ENCODE measurements at regions not wholly inside any gene's neighbourhood (a gene's known extent, or its start where the extent isn't known, plus 50 kb on each side); places are given as distances from the start of the nearest gene placed in this dataset.

DNA sequence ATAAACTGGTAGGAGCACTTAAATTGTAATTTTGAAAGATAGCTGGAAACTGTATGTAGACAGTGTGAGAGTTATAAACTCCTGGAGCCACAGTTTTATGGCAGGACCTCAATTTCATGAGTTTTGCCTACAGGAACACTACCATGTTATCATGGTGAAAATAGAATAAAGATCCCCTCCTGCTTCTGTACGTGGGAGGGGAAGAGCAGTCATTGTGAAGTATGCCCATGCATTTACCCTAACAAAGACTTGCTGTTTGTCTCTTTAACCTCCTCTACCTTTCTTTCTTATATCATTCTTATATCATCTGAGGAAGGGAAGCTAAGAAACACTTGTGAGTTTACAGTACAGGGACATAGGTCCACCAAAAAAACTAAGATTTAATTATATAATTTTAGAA is 327.0 kb downstream of the PCDH10 start:
- Histone ChIP-seq H3K27ac (no peak overlapping the region), H3K9ac (no peak overlapping the region)

DNA sequence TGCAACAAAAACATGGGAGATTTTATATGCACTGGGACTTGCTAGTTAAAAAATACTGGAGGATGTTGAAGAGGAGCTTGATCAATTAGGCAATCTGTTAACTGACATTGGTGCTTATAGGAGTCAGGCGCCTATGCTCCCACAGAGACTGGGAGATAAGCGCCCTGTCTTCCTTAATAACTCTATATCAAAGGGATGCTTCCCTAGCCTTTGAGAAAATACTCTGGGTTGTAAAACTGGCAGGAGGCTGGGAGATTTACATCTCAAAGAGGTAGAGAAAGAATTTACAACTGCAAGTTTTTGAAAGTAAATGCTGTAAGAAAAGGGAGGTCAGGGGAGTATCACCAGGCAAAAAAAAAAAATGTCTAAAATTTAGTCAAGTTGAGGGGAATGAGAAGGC is 325.4 kb downstream of the PCDH10 start:
- H3K9me3 ChIP-seq (ENCODE audit: control insufficient read depth, low read length), result no peaks in the 10 kb centered on the region
- TF ChIP-seq CTCF (IDR thresholded peaks at IDR 0.05), result no peak
- no peaks in the 10 kb centered on the region for H3K27me3 ChIP-seq (ENCODE audit: control insufficient read depth, insufficient read depth, low read length)
- H3K9ac ChIP-seq, result no peak overlapping the region
- H2AFZ ChIP-seq, result no peak overlapping the region
- H3K4me3 ChIP-seq (ENCODE audit: low read depth, low read length), result no peak overlapping the region
- no peaks in the 10 kb centered on the region for H3K4me1 ChIP-seq
- H3K79me2 ChIP-seq, result no peaks in the 10 kb centered on the region
- H3K36me3 ChIP-seq (ENCODE audit: control insufficient read depth, insufficient read depth, low read length), result no peaks in the 10 kb centered on the region
- H3K4me2 ChIP-seq (ENCODE audit: low read length), result no peak overlapping the region
- H3K27ac ChIP-seq, result no peak overlapping the region

More for the DNA sequence above, 327.0 kb downstream of the PCDH10 start:
- no peak for TF ChIP-seq CTCF (IDR thresholded peaks at IDR 0.05)
- H2AFZ ChIP-seq, result no peak overlapping the region
- no peaks in the 10 kb centered on the region for H3K36me3 ChIP-seq (ENCODE audit: control insufficient read depth, insufficient read depth, low read length)
- H3K4me2 ChIP-seq (ENCODE audit: low read length), result no peak overlapping the region
- H3K4me3 ChIP-seq (ENCODE audit: low read depth, low read length), result no peak overlapping the region
- H3K27me3 ChIP-seq (ENCODE audit: control insufficient read depth, insufficient read depth, low read length), result no peaks in the 10 kb centered on the region
- H3K4me1 ChIP-seq, result no peaks in the 10 kb centered on the region
- H3K9me3 ChIP-seq (ENCODE audit: control insufficient read depth, low read length), result no peaks in the 10 kb centered on the region
- H3K79me2 ChIP-seq, result no peaks in the 10 kb centered on the region

- TF ChIP-seq CTCF (IDR thresholded peaks at IDR 0.05), result no peak
- no peaks in the 10 kb centered on the region for H3K79me2 ChIP-seq
- H3K36me3 ChIP-seq (ENCODE audit: control insufficient read depth, insufficient read depth, low read length), result no peaks in the 10 kb centered on the region
- no peak overlapping the region for H2AFZ ChIP-seq
- H3K4me2 ChIP-seq (ENCODE audit: low read length), result no peak overlapping the region
- no peaks in the 10 kb centered on the region for H3K9me3 ChIP-seq (ENCODE audit: control insufficient read depth, low read length)
- H3K4me3 ChIP-seq (ENCODE audit: low read depth, low read length), result no peak overlapping the region
- no peak overlapping the region for H3K9ac ChIP-seq
- no peaks in the 10 kb centered on the region for H3K4me1 ChIP-seq
- H3K27me3 ChIP-seq (ENCODE audit: control insufficient read depth, insufficient read depth, low read length), result no peaks in the 10 kb centered on the region
- no peak overlapping the region for H3K27ac ChIP-seq
These were observed 323.1 kb downstream of the PCDH10 start for GRCh38 chr4:133472244-133472643.

DNA sequence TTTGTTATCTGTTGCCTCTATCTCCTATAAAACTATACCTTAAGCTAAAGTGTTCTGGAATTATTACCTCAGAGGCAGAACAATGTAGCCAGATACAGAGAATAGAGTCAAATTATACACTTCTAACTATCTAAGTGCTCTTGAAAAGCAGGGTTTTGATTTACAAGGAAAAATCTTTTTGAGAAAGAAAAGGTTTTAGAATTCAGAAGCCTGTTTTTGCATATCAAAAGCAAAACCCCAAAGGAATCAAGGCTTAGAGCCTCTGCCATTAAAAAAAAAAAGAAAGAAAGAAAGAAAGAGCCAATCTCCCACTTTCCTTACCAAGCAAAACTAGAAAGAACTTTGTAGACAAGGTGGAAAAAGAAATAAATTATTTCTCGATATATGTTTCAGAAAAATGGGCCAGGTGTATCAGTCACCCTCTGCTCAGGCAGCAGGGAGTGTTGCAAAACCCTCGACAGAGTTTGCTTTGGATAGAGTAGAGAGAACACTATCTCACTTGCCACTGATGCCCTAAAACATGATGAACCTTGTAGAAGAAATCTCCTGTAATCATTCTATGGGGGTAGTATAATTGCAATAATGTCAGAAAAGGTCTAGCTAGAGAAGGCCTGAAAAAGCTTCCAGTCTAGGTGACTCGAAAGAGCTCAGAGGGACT is 318.3 kb downstream of the PCDH10 start:
- Histone ChIP-seq H3K9me3 (ENCODE audit: control insufficient read depth, low read length) (no peaks in the 10 kb centered on the region), H2AFZ (no peak overlapping the region), H3K4me2 (ENCODE audit: low read length) (no peak overlapping the region), H3K27me3 (ENCODE audit: control insufficient read depth, insufficient read depth, low read length) (no peaks in the 10 kb centered on the region), H3K4me3 (ENCODE audit: low read depth, low read length) (no peak overlapping the region), H3K36me3 (ENCODE audit: control insufficient read depth, insufficient read depth, low read length) (no peaks in the 10 kb centered on the region), H3K9ac (no peak overlapping the region), H3K27ac (no peak overlapping the region), H3K4me1 (no peaks in the 10 kb centered on the region), H3K79me2 (no peaks in the 10 kb centered on the region)
- no peak for TF ChIP-seq CTCF (IDR thresholded peaks at IDR 0.05)

- Histone ChIP-seq H3K4me1 (no peaks in the 10 kb centered on the region), H3K9ac (no peak overlapping the region), H3K4me2 (ENCODE audit: low read length) (no peak overlapping the region), H3K9me3 (ENCODE audit: control insufficient read depth, low read length) (no peaks in the 10 kb centered on the region), H3K4me3 (ENCODE audit: low read depth, low read length) (no peak overlapping the region), H3K27ac (no peak overlapping the region), H2AFZ (no peak overlapping the region), H3K36me3 (ENCODE audit: control insufficient read depth, insufficient read depth, low read length) (no peaks in the 10 kb centered on the region), H3K79me2 (no peaks in the 10 kb centered on the region), H3K27me3 (ENCODE audit: control insufficient read depth, insufficient read depth, low read length) (no peaks in the 10 kb centered on the region)
- no peak for TF ChIP-seq CTCF (IDR thresholded peaks at IDR 0.05)
These were observed 315.9 kb downstream of the PCDH10 start for GRCh38 chr4:133465022-133465421.
